ENCODE measurements at regions not wholly inside any gene's neighbourhood (a gene's known extent, or its start where the extent isn't known, plus 50 kb on each side); places are given as distances from the start of the nearest gene placed in this dataset.

GRCh38 chr1:224513787-224514209 is 79.2 kb upstream of the WDR26 start:
- peak; percentile 90 for TF ChIP-seq CTCF (IDR thresholded peaks at IDR 0.05; ENCODE audit: borderline replicate concordance, insufficient read depth, low read depth, low read length)
- H3K4me3 ChIP-seq (ENCODE audit: low read depth, low read length): no peak overlapping the region

- H3K4me3 ChIP-seq (ENCODE audit: low read depth, low read length): no peak overlapping the region
Measured at GRCh38 chr1:224517171-224517570, 82.6 kb upstream of the WDR26 start.

GRCh38 chr1:224518528-224518927 is 83.9 kb upstream of the WDR26 start:
- TF ChIP-seq CTCF (IDR thresholded peaks at IDR 0.05; ENCODE audit: borderline replicate concordance, insufficient read depth, low read depth, low read length): no peak

More at GRCh38 chr1:224517171-224517570, 82.6 kb upstream of the WDR26 start:
- TF ChIP-seq CTCF (IDR thresholded peaks at IDR 0.05; ENCODE audit: borderline replicate concordance, insufficient read depth, low read depth, low read length): no peak

GRCh38 chr1:224519874-224520273 is 85.3 kb upstream of the WDR26 start:
- H3K4me3 ChIP-seq (ENCODE audit: low read depth, low read length): no peak overlapping the region
- no peak for TF ChIP-seq CTCF (IDR thresholded peaks at IDR 0.05; ENCODE audit: borderline replicate concordance, insufficient read depth, low read depth, low read length)

More at GRCh38 chr1:224518528-224518927, 83.9 kb upstream of the WDR26 start:
- no peak overlapping the region for H3K4me3 ChIP-seq (ENCODE audit: low read depth, low read length)

GRCh38 chr1:224520808-224521207 is 86.2 kb upstream of the WDR26 start:
- no peak for TF ChIP-seq CTCF (IDR thresholded peaks at IDR 0.05; ENCODE audit: borderline replicate concordance, insufficient read depth, low read depth, low read length)
- no peak overlapping the region for H3K4me3 ChIP-seq (ENCODE audit: low read depth, low read length)

GRCh38 chr1:224521904-224522734 is 87.5 kb upstream of the WDR26 start:
- no peak for TF ChIP-seq CTCF (IDR thresholded peaks at IDR 0.05; ENCODE audit: borderline replicate concordance, insufficient read depth, low read depth, low read length)

GRCh38 chr1:224523676-224524075 is 89.1 kb upstream of the WDR26 start:
- no peak for TF ChIP-seq CTCF (IDR thresholded peaks at IDR 0.05; ENCODE audit: borderline replicate concordance, insufficient read depth, low read depth, low read length)
- H3K4me3 ChIP-seq (ENCODE audit: low read depth, low read length): no peak overlapping the region

More at GRCh38 chr1:224521904-224522734, 87.5 kb upstream of the WDR26 start:
- H3K4me3 ChIP-seq (ENCODE audit: low read depth, low read length): no peak overlapping the region

All from GM12875 (cell line).